ENCODE measurements at regions not wholly inside any gene's neighbourhood (a gene's known extent, or its start where the extent isn't known, plus 50 kb on each side); places are given as distances from the start of the nearest gene placed in this dataset.

DNA sequence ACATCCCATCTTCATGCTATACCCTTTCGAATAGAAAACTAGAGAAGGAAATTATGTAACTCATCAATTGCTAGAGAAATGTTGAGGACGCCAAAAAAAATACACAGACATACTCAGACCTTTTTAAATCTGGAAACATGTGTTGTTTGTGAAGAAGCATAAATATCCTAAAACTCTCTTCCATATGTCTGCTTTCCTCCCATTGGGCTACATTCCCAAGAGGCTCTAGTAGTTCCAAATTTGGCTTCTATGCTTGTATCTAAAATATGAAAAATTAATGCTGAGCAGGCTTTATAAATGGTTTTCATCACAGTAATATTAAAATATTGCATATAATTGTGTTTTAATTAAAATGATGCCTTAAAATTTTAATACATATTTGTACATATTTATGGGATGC, 297.9 kb upstream of the PSMD7 start:
- Histone ChIP-seq H3K4me1 (no peaks in the 10 kb centered on the region), H3K9me3 (no peaks in the 10 kb centered on the region), H3K27me3 (no peaks in the 10 kb centered on the region), H3K27ac (no peak overlapping the region), H3K36me3 (no peaks in the 10 kb centered on the region), H3K4me3 (no peak overlapping the region)
- no peak for DNase-seq
- TF ChIP-seq POLR2A (IDR thresholded peaks at IDR 0.05) (no peak), CTCF (IDR thresholded peaks at IDR 0.05) (no peak)

- Histone ChIP-seq H3K27me3 (no peaks in the 10 kb centered on the region), H3K4me3 (no peak overlapping the region), H3K4me1 (no peaks in the 10 kb centered on the region), H3K36me3 (no peaks in the 10 kb centered on the region), H3K9me3 (no peaks in the 10 kb centered on the region), H3K27ac (no peak overlapping the region)
- no peak for DNase-seq
- TF ChIP-seq CTCF (IDR thresholded peaks at IDR 0.05), result no peak
- no peak for TF ChIP-seq POLR2A (IDR thresholded peaks at IDR 0.05)
Measured at GRCh38 chr16:73997971-73998370, 298.6 kb upstream of the PSMD7 start.

GRCh38 chr16:73997340-73997711, 299.3 kb upstream of the PSMD7 start:
- no peaks in the 10 kb centered on the region for H3K4me1 ChIP-seq
- no peaks in the 10 kb centered on the region for H3K27me3 ChIP-seq
- H3K36me3 ChIP-seq, result no peaks in the 10 kb centered on the region
- H3K27ac ChIP-seq, result no peak overlapping the region
- H3K9me3 ChIP-seq, result no peaks in the 10 kb centered on the region
- DNase-seq, result no peak
- no peak overlapping the region for H3K4me3 ChIP-seq
- no peak for TF ChIP-seq CTCF (IDR thresholded peaks at IDR 0.05)
- no peak for TF ChIP-seq POLR2A (IDR thresholded peaks at IDR 0.05)

DNA sequence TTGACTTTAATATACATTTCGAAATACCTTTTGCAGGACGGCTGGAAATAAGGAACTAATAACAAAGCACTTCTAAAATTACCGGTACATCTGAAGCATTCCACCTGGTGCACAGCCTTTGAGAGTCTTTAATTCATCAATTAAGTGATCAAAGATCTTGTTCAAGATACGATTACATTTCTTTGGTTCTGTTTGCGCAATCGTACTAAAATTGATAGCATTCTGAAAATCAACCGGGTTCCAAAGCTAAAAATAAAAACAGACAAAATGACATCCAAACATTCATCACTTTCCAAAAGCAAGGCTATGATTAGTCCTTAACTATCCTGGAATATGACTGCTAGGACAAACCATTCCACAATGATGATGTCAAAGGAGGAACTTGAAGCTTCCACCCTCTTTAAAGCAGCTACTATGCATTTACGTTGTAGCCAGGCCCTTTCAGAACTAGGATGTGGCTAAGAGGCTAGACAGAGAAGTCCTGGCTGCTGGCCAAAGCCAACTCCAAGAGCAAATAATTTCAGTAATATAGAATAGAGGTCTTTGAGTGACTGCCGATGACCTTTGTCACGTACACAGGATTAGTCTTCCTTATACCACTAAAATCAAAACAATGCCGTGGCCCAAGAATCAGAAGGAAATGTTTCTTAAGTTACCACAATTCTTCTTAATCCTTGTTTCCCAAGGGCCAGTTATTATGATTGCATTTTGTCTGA, 299.8 kb upstream of the PSMD7 start:
- no peak overlapping the region for H3K4me3 ChIP-seq
- no peak for TF ChIP-seq POLR2A (IDR thresholded peaks at IDR 0.05)
- TF ChIP-seq CTCF (IDR thresholded peaks at IDR 0.05), result no peak
- no peaks in the 10 kb centered on the region for H3K27me3 ChIP-seq
- H3K27ac ChIP-seq, result no peak overlapping the region
- H3K4me1 ChIP-seq, result no peaks in the 10 kb centered on the region
- no peaks in the 10 kb centered on the region for H3K9me3 ChIP-seq
- H3K36me3 ChIP-seq, result no peaks in the 10 kb centered on the region
- DNase-seq, result no peak

DNA sequence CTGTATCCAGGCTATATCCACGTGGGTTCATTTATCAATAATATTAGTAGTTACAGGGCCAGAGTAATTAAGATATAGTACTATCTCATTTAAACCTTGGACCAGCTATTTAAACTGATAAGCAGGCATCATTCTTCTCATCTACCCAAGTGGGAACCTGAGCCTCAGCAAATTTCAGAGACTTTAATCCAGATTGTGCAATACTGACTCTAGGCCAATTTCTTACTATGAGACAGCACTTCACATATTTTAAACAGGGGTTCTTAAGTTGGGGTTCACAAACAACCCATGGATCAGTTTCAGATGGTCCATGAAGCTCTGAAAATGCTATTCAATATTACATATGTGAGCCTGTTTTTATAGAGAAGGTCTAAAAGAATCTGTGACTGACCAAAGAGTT, 302.7 kb upstream of the PSMD7 start:
- no peak for DNase-seq
- Histone ChIP-seq H3K4me3 (no peak overlapping the region), H3K4me1 (no peaks in the 10 kb centered on the region)

More for the DNA sequence above, 302.7 kb upstream of the PSMD7 start:
- H3K27me3 ChIP-seq, result no peaks in the 10 kb centered on the region
- H3K9me3 ChIP-seq, result no peaks in the 10 kb centered on the region
- no peak for TF ChIP-seq CTCF (IDR thresholded peaks at IDR 0.05)
- TF ChIP-seq POLR2A (IDR thresholded peaks at IDR 0.05), result no peak
- no peaks in the 10 kb centered on the region for H3K36me3 ChIP-seq
- H3K27ac ChIP-seq, result no peak overlapping the region
